CD4-positive, alpha-beta T cell treated with Interleukin-15 for 4 hours (primary cell): ENCODE measurements at regions not wholly inside any gene's neighbourhood (a gene's known extent, or its start where the extent isn't known, plus 50 kb on each side); places are given as distances from the start of the nearest gene placed in this dataset.

Source experiments
- DNase-seq: peaks from one replicate; pipeline ENCODE4 v3.0.0-alpha.2; 2020; ENCODE audit warnings: low spot score

- DNase-seq = no peak
Observed at GRCh38 chr2:216575465-216575864, 57.8 kb upstream of the IGFBP2 start.

DNA sequence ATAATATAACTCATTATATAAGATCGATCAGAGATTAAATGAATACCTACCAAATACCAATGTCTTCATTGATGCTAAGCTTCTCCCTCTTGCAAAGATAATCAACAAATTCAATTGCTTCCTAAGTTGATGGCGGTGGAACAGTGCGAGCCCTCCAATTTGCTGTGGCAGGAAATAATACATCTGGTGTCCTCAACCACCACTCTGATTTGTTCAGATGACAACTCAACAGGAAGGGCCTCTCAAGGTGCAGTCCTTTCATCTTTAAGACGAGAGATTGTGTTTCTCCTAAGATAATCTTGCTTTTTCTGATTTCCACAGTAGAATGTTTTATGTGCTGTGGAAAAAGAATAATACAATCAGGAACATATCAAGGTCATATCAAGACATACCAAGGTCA lies 56.6 kb upstream of the IGFBP2 start:
- no peak for DNase-seq

DNA sequence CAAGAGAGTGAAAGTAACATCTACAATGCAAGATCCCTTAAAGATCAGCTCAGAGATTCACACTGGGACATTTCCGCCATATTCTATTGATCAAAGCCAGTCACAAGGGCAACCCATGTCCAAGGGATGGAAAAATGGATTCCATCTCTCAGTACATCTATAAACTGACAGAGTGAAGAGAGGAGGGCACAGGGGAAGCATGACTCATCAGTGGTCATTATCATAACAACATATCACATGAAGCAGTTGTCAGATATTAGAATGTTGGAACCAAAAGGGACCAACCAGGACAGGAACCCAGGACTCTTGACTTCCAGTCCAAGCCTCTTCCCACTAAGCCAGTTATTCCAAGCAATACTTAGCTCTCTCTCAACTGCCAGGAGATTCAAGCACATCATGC lies 54.9 kb upstream of the IGFBP2 start:
- no peak for DNase-seq

DNA sequence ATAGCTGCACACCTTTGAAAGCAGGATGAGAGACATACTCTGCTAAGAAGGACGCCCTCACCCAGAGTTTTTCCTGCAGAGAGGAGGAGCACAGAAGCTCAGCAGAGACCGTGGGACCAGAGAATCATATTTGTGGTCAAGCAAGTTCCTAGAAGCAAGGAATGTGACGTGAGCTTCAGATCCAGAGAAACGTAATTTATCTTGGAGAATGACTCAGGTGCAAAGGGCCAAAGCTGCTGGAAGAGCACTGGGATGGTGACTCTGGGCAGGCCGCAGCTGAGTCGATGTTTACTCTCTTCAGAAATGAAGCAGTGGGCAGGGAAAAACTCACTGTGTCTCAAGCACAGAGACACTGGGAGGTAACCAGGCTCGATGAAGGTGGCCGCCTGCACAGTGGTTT lies 50.1 kb upstream of the IGFBP2 start:
- DNase-seq = no peak
